ENCODE measurements at regions not wholly inside any gene's neighbourhood (a gene's known extent, or its start where the extent isn't known, plus 50 kb on each side); places are given as distances from the start of the nearest gene placed in this dataset.

DNA sequence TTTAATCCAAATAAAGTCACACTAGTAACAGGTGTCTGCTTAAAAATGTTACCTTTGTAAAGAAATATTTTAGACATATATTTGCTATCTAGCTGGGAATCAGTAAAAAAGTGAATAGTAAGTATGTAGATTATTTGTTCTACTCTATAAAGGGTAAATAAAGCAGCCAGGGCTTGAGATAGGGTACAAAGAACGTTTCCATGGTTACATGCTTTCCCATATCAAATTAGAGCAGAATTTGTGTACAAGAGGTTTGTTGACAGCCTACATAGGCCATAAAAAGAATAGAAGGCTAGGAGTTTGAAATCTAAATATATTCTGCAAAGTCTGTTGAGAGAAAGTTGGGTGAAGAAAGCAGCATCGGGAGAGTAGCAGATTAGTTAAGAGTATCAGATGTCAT lies 160.9 kb upstream of the POU5F2 start:
- H3K4ac ChIP-seq (ENCODE audit: low read depth, low read length), result no peak overlapping the region
- H3K9ac ChIP-seq (ENCODE audit: low read depth, low read length), result no peak overlapping the region
- intact Hi-C loops (cut with micrococcal nuclease) (no loop called here), dilution Hi-C loops (cut with HindIII; ENCODE audit: low sequenced_read_pairs, unreplicated experiment) (no loop called here), in situ Hi-C loops (cut with MboI; ENCODE audit: low sequenced_read_pairs) (loop anchor here (25.0 kb wide), 1 partner anchor 1590 kb away; no protein-coding TSS in a partner anchor)
- CTCF ChIA-PET, result no interaction called here
- no CpG with 5 or more reads among the region's 2 CpGs for WGBS, 2 experiments (ENCODE audit: extremely low coverage in 2 of 2, insufficient read length in 1 of 2)
- no peak overlapping the region for H3K23ac ChIP-seq (ENCODE audit: low read depth, low read length)
- no peak overlapping the region for H2BK5ac ChIP-seq (ENCODE audit: low read depth, low read length, poor library complexity, severe bottlenecking)
- no peaks in the 10 kb centered on the region for H3K4me1 ChIP-seq (ENCODE audit: control insufficient read depth, insufficient read depth, low read length)
- TF ChIP-seq RAD21 (IDR thresholded peaks at IDR 0.05; ENCODE audit: low read length), result no peak
- TF ChIP-seq FOS (IDR thresholded peaks at IDR 0.05; ENCODE audit: low read depth, low read length), result no peak
- no peak for TF ChIP-seq SMC3 (IDR thresholded peaks at IDR 0.05; ENCODE audit: low read depth, low read length)
- no peak for TF ChIP-seq MXI1 (IDR thresholded peaks at IDR 0.05; ENCODE audit: borderline replicate concordance, low read depth, low read length)
- no peak for TF ChIP-seq RCOR1 (IDR thresholded peaks at IDR 0.05; ENCODE audit: insufficient replicate concordance, low read length)
- no peak for TF ChIP-seq POLR2A (IDR thresholded peaks at IDR 0.05; ENCODE audit: low read depth, low read length)
- TF ChIP-seq MAFK (IDR thresholded peaks at IDR 0.05; ENCODE audit: low read depth, low read length), result no peak
- no peak for TF ChIP-seq BHLHE40 (IDR thresholded peaks at IDR 0.05; ENCODE audit: low read depth, low read length)
- TF ChIP-seq RFX5 (IDR thresholded peaks at IDR 0.05; ENCODE audit: low read depth, low read length), result no peak
- no peak for TF ChIP-seq MAZ (IDR thresholded peaks at IDR 0.05; ENCODE audit: borderline replicate concordance, low read depth, low read length)
- TF ChIP-seq CEBPB (IDR thresholded peaks at IDR 0.05; ENCODE audit: low read depth, low read length), result no peak
- no peak for TF ChIP-seq CHD1 (IDR thresholded peaks at IDR 0.05; ENCODE audit: low read depth, low read length)
- TF ChIP-seq, protein P1, sequence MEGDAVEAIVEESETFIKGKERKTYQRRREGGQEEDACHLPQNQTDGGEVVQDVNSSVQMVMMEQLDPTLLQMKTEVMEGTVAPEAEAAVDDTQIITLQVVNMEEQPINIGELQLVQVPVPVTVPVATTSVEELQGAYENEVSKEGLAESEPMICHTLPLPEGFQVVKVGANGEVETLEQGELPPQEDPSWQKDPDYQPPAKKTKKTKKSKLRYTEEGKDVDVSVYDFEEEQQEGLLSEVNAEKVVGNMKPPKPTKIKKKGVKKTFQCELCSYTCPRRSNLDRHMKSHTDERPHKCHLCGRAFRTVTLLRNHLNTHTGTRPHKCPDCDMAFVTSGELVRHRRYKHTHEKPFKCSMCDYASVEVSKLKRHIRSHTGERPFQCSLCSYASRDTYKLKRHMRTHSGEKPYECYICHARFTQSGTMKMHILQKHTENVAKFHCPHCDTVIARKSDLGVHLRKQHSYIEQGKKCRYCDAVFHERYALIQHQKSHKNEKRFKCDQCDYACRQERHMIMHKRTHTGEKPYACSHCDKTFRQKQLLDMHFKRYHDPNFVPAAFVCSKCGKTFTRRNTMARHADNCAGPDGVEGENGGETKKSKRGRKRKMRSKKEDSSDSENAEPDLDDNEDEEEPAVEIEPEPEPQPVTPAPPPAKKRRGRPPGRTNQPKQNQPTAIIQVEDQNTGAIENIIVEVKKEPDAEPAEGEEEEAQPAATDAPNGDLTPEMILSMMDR (conservative IDR thresholded peaks at IDR 0.05; ENCODE audit: low read depth, low read length), result no peak
- no peak for TF ChIP-seq NFE2L2 (IDR thresholded peaks at IDR 0.05; ENCODE audit: low read depth, low read length)
- TF ChIP-seq ELK1 (IDR thresholded peaks at IDR 0.05; ENCODE audit: borderline replicate concordance, low read depth, low read length), result no peak
- TF ChIP-seq USF2 (IDR thresholded peaks at IDR 0.05; ENCODE audit: low read depth, low read length), result no peak
- no peak overlapping the region for H2BK20ac ChIP-seq (ENCODE audit: low read depth, low read length)
- no peak overlapping the region for H3K27ac ChIP-seq (ENCODE audit: insufficient read depth, low read length)
- H3K36me3 ChIP-seq (ENCODE audit: control insufficient read depth, insufficient read depth, low read length), result no peaks in the 10 kb centered on the region
- no TSS peak for BruUV-seq (replicated peaks)
- H3K56ac ChIP-seq (ENCODE audit: extremely low read depth, insufficient read depth, low read length), result no peak overlapping the region
- H2BK15ac ChIP-seq (ENCODE audit: low read depth, low read length), result no peak overlapping the region
- POLR2A ChIA-PET (ENCODE audit: unreplicated experiment), result no interaction called here
- H3K18ac ChIP-seq (ENCODE audit: low read depth, low read length), result no peak overlapping the region
- H4K20me1 ChIP-seq (ENCODE audit: insufficient read depth, low read length), result no peaks in the 10 kb centered on the region
- H3K79me1 ChIP-seq (ENCODE audit: low read depth in 1 of 2, low read length in 2 of 2), result no peaks in the 10 kb centered on the region
- no peak overlapping the region for H2AFZ ChIP-seq (replicated peaks; ENCODE audit: low read length, poor library complexity)
- no peak overlapping the region for H4K8ac ChIP-seq (ENCODE audit: low read depth in 2 of 2, low read length in 2 of 2)
- DNase-seq (no peak), ATAC-seq (ENCODE audit: low read depth) (no peak)
- no peak overlapping the region for H2BK120ac ChIP-seq (ENCODE audit: low read depth, low read length)
- H3K27me3 ChIP-seq (ENCODE audit: control insufficient read depth, insufficient read depth, low read length), result no peaks in the 10 kb centered on the region
- no peak overlapping the region for H4K91ac ChIP-seq (ENCODE audit: insufficient read depth, low read depth, low read length)
- H3K9me1 ChIP-seq (ENCODE audit: insufficient read depth, low read length), result no peaks in the 10 kb centered on the region
- no peak overlapping the region for H4K5ac ChIP-seq (ENCODE audit: low read depth, low read length)
- H3K9me3 ChIP-seq (ENCODE audit: control insufficient read depth, insufficient read depth, low read length), result no peaks in the 10 kb centered on the region
- no peak overlapping the region for H3K4me3 ChIP-seq (ENCODE audit: insufficient read depth, low read depth, low read length)
- no peak overlapping the region for H2AK9ac ChIP-seq (replicated peaks; ENCODE audit: low read depth, low read length, poor library complexity)
- no peak overlapping the region for H3K4me2 ChIP-seq (ENCODE audit: low read depth, low read length)
- H3K14ac ChIP-seq (replicated peaks; ENCODE audit: low read depth, low read length), result no peak overlapping the region
- no peak overlapping the region for H2AK5ac ChIP-seq (ENCODE audit: low read depth, low read length)
